BE2C (cell line): ENCODE measurements at regions not wholly inside any gene's neighbourhood (a gene's known extent, or its start where the extent isn't known, plus 50 kb on each side); places are given as distances from the start of the nearest gene placed in this dataset.

Experiments
- DNase-seq: peaks from one replicate; pipeline ENCODE4 v3.0.0-alpha.2; 2020
- H3K27me3 ChIP-seq: fragments of 250-450 bp; sonication (Bioruptor Pico); 2 replicates; pipeline ENCODE4 v1.5.1; 2020; ENCODE audit warnings: mild to moderate bottlenecking
- H3K36me3 ChIP-seq: fragments of 250-450 bp; sonication (Bioruptor Pico); 2 replicates; pipeline ENCODE4 v1.5.1; 2020; ENCODE audit warnings: mild to moderate bottlenecking
- H3K4me1 ChIP-seq: fragments of 250-450 bp; sonication (Bioruptor Pico); 2 replicates; pipeline ENCODE4 v1.5.1; 2020
- H3K4me3 ChIP-seq: 2 replicates; pipeline ENCODE4 v1.5.1; 2011; ENCODE audit warnings: low read depth, low read length
- H3K9me3 ChIP-seq: fragments of 250-450 bp; sonication (Bioruptor Pico); 2 replicates; pipeline ENCODE4 v1.5.1; 2020
- TF ChIP-seq, protein P1 (sequence below): IDR thresholded peaks from 2 replicates; pipeline ENCODE4 v1.5.1; 2012; ENCODE audit warnings: mild to moderate bottlenecking, low read depth, low read length

DNA sequence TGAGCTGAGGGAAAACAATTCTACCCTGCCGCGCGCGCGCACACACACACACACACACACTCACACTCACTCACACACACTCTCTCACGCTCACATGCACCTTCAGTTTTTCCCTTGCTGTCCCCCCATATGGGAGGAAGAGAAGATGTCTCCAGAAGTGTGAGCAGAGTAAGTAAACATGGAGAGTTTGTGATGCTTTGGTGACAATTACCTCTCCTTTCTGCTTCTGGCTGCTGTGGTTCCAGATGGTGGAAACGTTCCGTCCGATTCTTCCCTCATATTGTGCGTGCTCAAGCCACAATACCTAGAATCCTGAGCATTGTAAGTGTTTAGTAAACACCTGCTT is 86.7 kb downstream of the LINC00237 start:
- TF ChIP-seq, protein P1, sequence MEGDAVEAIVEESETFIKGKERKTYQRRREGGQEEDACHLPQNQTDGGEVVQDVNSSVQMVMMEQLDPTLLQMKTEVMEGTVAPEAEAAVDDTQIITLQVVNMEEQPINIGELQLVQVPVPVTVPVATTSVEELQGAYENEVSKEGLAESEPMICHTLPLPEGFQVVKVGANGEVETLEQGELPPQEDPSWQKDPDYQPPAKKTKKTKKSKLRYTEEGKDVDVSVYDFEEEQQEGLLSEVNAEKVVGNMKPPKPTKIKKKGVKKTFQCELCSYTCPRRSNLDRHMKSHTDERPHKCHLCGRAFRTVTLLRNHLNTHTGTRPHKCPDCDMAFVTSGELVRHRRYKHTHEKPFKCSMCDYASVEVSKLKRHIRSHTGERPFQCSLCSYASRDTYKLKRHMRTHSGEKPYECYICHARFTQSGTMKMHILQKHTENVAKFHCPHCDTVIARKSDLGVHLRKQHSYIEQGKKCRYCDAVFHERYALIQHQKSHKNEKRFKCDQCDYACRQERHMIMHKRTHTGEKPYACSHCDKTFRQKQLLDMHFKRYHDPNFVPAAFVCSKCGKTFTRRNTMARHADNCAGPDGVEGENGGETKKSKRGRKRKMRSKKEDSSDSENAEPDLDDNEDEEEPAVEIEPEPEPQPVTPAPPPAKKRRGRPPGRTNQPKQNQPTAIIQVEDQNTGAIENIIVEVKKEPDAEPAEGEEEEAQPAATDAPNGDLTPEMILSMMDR: no peak
- H3K4me3 ChIP-seq: no peak overlapping the region
- no peaks in the 10 kb centered on the region for H3K36me3 ChIP-seq
- no peaks in the 10 kb centered on the region for H3K4me1 ChIP-seq
- H3K9me3 ChIP-seq: no peaks in the 10 kb centered on the region
- DNase-seq: no peak
- H3K27me3 ChIP-seq: peaks cover 18% of the 10 kb centered on the region

DNA sequence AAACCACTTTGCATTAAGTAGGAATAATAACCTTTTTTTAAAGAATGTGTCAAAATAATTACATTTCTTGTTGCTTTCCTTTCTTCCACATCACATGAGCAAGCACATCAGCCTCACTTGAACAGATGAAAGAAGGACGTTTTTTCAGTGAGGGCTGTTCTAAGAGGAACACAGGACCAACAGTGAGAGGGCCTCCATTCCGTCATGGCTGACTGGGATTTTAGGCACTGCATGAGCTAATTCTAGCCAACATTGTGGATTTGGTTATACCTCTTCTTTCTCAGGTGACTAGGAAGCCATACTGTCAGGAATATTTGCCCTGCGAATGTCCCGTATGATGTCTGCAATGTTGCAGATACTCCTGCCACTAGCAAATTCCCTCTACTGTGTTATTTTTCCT is 87.6 kb downstream of the LINC00237 start:
- Histone ChIP-seq H3K4me1 (no peaks in the 10 kb centered on the region), H3K36me3 (no peaks in the 10 kb centered on the region), H3K9me3 (no peaks in the 10 kb centered on the region), H3K27me3 (peaks cover 18% of the 10 kb centered on the region), H3K4me3 (no peak overlapping the region)
- TF ChIP-seq, protein P1: no peak
- DNase-seq: no peak

DNA sequence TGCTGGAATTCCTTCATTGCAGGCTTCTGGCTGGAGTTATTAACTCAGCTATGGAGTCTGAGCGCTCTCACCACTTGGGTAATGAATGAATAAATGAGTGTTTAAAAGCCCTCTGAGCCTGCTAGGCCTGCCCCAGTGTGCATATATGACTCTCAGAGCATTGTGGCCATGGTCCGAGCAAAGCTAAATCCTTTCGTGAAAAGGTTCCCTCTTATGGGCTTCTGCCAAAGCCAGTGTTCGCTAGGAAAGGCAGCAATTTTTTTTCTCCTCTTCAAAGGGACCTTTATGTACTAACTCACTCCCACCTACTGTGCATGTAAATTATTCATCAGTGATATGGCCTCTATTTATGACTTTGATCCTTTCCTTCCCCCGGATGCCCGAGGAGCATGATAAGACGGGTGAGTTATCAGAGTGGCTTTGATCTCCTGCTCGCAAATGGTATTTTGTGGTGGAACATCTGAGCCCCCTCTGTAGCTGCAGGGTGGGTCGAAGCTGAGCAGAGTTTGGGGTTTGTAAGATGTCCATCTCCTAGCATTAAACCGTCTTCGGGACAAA is 88.6 kb downstream of the LINC00237 start:
- H3K27me3 ChIP-seq: peaks cover 21% of the 10 kb centered on the region
- no peak overlapping the region for H3K4me3 ChIP-seq
- no peak for DNase-seq
- H3K9me3 ChIP-seq: no peaks in the 10 kb centered on the region
- H3K36me3 ChIP-seq: no peaks in the 10 kb centered on the region
- no peaks in the 10 kb centered on the region for H3K4me1 ChIP-seq
- TF ChIP-seq, protein P1: no peak

DNA sequence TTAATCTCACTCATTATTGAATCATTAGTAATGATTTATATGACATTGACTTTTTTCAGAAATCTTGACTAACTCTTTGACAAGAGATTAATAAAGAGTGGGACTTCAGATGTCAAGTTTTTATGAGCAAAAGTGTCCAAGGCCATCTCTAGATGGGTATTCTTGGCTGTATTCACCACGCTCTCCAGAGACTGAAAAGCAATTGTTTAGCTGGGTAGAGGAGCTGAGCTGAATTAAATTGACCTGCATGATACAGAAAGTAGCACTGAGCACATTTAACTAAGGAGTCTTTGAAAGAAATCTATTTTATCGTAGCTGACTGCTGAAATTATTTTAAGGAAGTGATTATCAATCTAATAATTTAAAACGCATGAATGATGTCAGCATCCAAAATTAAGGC is 89.4 kb downstream of the LINC00237 start:
- Histone ChIP-seq H3K4me3 (no peak overlapping the region), H3K9me3 (no peaks in the 10 kb centered on the region), H3K36me3 (no peaks in the 10 kb centered on the region), H3K27me3 (peaks cover 21% of the 10 kb centered on the region), H3K4me1 (no peaks in the 10 kb centered on the region)
- TF ChIP-seq, protein P1: no peak
- DNase-seq: no peak

DNA sequence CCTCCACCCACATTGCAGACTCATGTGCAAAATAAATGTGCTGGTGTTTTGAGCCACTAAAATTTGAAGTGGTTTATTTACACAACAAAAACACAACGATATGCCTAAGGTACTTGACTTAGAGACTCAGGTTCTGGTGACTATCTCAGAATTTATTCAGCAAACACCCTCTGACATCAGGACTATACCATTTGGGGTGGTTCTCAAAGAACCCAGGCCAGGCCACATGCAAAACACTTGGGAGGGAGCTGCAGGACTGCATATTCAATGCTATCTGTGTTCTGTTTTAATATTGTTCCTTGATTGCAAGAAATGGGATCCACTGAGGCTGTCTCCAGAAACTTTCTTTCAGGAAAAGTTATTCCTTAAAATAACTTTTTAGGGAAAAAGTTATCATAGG is 91.6 kb downstream of the LINC00237 start:
- no peak overlapping the region for H3K4me3 ChIP-seq
- TF ChIP-seq, protein P1: no peak
- no peaks in the 10 kb centered on the region for H3K9me3 ChIP-seq
- H3K4me1 ChIP-seq: no peaks in the 10 kb centered on the region
- no peaks in the 10 kb centered on the region for H3K36me3 ChIP-seq
- H3K27me3 ChIP-seq: peaks cover 9% of the 10 kb centered on the region; the same call in 1 of the 2 replicates
- DNase-seq: no peak

DNA sequence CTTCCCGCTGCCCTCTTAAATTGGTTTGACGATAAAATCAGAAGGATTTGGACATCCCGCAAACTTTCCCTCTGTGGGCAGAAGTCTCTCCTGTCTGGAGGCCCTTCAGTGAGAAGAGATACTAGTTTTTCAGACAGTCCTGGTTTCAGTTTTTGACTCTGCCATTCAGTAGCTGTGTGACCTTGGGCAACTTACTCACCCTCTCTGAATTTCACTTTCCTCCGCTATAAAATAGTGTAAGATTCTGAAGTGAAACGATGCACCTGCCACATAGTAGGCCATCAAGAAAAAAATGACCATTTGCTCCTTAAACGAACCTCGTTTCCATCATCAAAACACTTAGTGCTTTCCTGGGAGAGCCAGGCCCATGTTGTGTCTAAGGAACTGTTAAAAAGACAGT is 97.2 kb downstream of the LINC00237 start:
- H3K9me3 ChIP-seq: no peaks in the 10 kb centered on the region
- H3K36me3 ChIP-seq: no peaks in the 10 kb centered on the region
- TF ChIP-seq, protein P1: no peak
- no peak for DNase-seq
- H3K27me3 ChIP-seq: peaks cover 6% of the 10 kb centered on the region; the same call in 1 of the 2 replicates
- no peaks in the 10 kb centered on the region for H3K4me1 ChIP-seq
- no peak overlapping the region for H3K4me3 ChIP-seq
